SK-N-DZ (cell line): ENCODE measurements at regions not wholly inside any gene's neighbourhood (a gene's known extent, or its start where the extent isn't known, plus 50 kb on each side); places are given as distances from the start of the nearest gene placed in this dataset.
"Not testable (repeated sequence)": the region's sequence is repeated elsewhere in the genome, so short reads cannot be mapped to it uniquely, and the experiment has no call there.

Experiments
- DNase-seq: peaks from one replicate; pipeline ENCODE4 v3.0.0-alpha.2; 2015; ENCODE audit warnings: low spot score

GRCh38 chr6:80639181-80639629 lies 532.7 kb downstream of the BCKDHB start:
- no peak for DNase-seq

DNA sequence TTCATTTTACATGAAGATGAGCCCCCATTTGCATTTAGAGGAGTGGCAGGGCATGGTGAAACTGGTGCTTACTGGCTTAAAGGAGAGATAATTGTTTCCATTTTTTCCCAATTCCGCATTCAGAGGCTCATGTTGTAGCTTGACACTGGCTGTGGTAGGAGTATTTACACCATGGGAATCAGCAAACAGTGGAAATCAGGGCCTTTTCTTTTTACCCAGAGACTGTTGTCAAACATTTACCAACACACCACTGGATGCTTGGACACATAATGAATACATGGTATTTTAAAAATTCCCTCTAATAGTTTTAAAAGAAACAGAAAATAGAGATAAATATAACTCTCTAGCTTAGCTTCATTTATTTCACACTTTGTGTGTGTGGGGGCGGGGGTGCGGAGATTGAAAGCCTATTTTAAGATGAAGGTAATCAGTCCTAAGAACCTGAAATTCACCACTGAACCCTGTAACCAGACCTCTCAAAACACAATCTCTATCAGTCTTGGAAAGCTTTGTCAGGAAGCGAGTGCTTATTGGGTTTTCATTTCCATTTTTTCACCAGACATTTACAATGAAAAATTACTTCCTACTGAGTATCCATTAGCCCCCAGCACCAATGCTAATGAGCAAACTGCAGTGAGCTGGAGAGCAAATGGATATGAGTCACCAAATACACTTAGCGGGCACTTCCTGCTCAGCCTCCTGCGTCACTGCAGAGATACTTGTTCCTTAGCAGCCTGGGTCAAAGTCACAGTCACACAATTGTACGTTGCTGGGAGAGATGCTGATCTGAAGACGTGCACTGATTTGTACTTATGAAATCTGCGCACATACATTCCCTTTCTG lies 532.0 kb downstream of the BCKDHB start:
- DNase-seq, result peak; percentile 50

DNA sequence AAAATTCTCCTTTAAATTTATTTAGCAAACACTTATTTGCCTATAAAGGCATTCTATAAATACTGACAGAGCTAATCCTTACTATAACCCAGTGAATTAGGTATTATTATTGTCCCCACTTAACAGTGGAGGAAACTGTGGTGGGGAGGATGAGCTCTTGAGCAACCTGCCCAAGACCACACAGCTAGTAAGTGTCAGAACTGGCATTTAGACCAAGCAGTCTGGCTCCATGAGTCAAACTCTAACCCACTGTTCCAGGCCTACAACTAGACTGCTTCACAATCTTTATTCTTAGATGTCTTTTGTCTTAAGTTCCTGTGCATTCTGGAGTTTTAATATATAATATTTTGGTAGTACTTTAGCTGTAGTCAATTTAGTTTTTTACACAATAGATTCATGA lies 530.8 kb downstream of the BCKDHB start:
- DNase-seq, result no peak

- DNase-seq, result no peak
These were observed 530.2 kb downstream of the BCKDHB start for GRCh38 chr6:80636689-80637088.

DNA sequence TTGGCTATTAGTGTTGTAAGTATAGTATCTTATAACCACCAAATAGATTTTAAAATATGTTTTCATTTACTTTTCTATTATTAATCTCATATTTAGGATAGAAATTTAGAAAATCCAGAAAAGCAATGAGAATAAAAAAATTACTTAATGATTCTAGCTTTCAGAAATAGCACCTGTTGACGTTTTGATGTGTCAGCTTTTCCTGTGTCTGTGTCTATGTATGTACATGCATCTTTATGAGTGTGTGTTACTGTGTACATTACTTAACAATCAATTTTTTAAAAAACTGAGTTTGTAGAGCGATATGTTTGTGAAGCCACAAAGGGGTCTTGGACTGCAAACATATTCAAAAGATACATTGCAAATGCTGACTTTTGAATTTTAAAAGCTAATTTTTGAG lies 526.9 kb downstream of the BCKDHB start:
- DNase-seq, result no peak

GRCh38 chr6:80625405-80625804 lies 518.9 kb downstream of the BCKDHB start:
- DNase-seq, result no peak

- DNase-seq, result no peak
These were observed 516.8 kb downstream of the BCKDHB start for GRCh38 chr6:80623066-80623815.

- DNase-seq, result no peak
These were observed 516.2 kb downstream of the BCKDHB start for GRCh38 chr6:80622641-80623040.

DNA sequence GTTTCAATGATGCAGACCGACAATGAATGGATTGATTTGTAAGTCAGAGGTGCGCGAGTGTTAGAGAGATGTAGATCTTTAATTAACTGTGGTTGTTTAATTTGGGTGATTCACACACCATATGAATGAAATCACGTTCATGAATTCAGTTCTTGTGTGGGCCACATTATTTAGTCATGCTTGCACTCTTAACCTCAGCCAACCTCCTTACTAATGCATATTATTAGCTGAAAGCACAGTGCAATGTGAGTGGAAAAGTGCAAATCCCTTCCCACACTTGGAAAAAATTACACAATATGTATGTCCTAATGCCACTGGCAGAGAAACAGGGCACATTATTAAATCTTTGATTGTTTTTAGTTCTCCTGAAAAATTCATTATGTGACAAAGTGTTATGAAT lies 512.5 kb downstream of the BCKDHB start:
- no peak for DNase-seq

DNA sequence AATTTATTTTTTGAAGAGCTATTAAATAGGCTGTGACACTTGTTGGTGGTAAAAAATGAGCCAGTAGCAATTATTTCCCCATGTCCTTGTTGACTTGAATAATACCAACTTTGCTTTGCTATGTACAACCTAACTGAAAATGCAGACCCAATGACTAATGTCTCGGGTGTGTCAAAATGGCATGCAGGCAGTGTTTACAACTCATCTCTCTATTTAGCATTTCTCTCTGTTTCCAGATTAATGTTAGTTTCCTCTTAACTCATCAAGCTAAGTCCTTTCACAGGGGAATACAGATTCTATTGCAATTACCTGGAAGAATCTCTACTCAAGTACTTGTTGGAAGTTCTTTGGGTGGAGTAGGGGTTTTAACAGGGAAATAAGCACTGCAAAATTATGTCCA lies 504.4 kb downstream of the BCKDHB start:
- no peak for DNase-seq

- DNase-seq, result no peak
These were observed 502.4 kb downstream of the BCKDHB start for GRCh38 chr6:80608881-80609280.

- no peak for DNase-seq
These were observed 501.4 kb downstream of the BCKDHB start for GRCh38 chr6:80607811-80608391.

DNA sequence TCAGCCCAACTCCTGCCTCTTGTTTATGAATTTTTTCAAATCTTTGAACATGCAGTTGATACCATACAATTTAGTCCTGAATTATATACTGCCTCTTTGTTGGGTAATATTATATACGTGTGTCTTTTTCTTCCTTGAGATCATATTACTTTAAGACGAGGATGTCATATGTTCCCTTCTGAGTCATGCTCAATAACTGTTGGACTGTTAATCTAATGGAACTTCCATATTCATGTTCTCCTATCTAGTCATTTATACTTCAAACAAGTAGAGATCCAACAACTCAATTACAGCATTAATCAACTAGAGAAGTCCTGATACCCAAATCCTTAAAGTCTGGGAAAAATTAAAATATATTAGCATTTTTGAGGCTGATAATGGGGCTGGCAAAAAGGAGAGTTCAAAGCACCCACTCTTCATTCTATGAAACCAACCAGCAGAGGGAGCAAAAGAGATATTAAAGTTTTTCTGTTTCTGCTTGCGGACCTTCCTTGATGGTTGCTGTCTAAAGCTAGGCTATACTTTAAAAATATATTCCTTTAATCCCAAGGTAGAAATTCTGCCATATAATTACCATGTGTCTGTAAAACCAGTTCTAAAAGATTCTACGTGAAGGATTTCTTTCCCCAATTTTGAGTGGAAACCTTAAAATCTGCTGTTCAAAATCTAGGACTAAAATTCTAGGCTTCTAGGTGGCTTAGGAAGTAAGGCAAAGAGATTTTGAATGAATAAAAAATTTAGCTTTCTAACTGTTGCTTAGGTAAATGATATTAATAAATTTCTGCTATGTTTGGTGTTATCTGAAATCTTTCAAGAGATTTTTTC lies 498.9 kb downstream of the BCKDHB start:
- DNase-seq, result peak; percentile 25

DNA sequence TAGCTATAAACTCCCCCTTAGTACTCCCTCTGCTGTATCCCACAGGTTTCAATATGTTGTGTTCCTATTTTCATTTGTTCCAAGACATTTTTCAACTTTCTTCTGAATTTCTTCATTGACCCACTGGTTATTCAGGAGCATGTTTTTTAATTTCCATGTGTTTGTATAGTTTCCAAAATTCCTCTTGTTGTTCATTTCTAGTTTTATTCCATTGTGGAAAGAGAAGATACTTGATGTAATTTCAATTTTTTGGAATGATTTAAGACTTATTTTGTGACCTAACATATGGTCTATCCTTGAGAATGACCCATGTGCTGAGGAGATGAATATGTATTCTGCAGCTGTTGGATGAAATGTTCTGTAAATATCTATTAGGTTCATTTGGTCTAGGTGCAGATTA lies 497.2 kb downstream of the BCKDHB start:
- DNase-seq, result no peak

GRCh38 chr6:80594461-80594860 lies 488.0 kb downstream of the BCKDHB start:
- DNase-seq, result no peak

DNA sequence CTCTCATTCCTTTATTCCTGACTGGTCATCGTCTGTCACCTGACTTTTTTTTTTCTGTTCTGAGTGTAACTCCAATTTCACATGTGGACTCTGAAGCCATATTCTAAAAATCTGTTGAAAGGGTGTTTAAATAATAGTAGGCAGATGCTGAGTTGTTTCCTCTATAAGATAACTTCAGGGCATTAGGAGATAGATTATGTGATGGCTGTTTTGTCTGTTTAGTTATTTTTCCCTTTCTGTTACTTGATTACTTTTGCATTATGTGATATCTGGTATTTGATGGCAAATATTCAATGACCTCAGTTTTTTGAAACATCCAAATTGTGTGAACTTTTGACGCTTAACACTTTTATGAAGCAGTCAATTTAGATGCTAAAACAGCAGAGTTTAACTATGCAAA lies 486.0 kb downstream of the BCKDHB start:
- no peak for DNase-seq

DNA sequence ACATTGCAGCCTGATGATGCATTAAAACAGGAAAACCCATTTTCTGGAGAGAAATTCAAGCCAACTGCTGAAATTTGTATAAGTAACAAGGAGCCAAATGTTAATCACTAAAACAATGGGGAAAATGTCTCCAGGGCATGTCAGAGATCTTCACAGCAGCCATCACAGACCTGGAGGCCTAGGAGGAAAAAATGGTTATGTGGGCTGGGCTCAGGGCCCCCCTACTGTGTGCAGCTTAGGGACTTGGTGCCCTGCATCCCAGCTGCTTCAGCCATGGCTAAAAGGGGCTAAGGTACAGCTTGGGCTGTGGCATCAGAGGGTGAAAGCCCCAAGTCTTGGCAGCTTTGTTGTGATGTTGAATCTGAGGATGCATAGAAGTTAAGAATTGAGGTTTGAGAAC lies 479.8 kb downstream of the BCKDHB start:
- no peak for DNase-seq

GRCh38 chr6:80579391-80580023 lies 473.0 kb downstream of the BCKDHB start:
- DNase-seq, result no peak

DNA sequence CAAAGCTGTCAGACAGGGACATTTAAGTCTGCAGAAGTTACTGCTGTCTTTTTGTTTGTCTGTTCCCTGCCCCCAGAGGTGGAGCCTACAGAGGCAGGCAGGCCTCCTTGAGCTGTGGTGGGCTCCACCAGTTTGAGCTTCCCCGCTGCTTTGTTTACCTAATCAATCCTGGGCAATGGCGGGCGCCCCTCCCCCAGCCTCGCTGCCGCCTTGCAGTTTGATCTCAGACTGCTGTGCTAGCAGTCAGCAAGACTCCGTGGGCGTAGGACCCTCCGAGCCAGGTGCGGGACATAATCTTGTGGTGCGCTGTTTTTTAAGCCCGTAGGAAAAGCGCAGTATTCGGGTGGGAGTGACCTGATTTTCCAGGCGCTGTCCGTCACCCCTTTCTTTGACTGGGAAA lies 466.8 kb downstream of the BCKDHB start:
- not testable (repeated sequence) for DNase-seq

DNA sequence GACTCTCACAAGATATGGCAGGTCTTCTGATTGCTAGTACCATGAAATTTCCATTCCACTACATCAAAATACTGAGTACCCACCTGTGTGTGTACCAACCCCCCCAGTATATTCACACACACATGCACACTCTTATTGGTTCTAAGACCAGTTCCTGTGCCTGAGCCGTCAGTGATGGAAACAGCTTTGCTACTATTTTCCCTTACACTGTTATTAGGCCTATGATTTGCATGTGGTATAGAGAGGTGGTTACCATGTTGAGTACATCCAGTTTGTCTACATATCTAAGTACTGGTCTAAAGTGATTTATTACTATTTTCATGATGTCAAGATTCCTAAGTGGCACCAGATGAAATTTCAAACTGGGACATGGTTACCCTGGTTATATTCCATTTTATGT lies 459.9 kb downstream of the BCKDHB start:
- DNase-seq, result no peak

DNA sequence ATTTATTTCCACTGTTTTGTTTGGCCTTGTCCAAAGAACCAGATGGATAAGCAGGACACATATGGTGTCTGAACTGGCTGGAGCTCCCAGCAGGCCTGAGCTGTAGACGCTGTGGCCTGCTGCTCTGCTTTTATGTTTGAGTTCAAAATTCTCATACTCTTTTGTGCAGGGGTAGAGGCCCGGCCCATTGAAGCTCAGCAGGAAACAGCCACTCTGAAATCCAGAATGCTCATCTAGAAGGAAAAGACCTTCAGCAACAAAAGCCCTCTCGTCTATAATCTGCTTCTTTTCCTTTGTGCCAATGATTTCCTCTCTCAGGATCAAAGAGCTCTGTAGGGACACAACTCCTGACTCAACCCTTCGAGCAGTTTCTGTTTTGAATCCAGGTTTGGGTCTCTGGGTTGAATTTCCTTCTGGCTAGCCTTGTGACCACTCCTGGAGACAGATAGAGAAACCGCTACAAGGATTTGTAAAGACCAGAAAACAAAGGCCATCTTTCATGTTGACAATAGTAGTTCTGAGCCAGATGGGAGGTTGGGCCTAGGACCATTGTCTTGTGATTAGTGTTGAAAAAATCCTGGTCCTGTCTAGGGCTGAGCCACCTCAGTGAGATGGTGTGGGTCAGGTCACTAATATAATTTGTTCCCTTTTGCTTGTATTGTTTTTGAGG lies 446.7 kb downstream of the BCKDHB start:
- DNase-seq, result no peak
